GM21619 (cell line): ENCODE measurements at regions not wholly inside any gene's neighbourhood (a gene's known extent, or its start where the extent isn't known, plus 50 kb on each side); places are given as distances from the start of the nearest gene placed in this dataset.

Source experiments
- ATAC-seq: cut with Tn5 transposase; IDR thresholded peaks from one replicate; pipeline ENCODE4 v1.9.1; 2021; ENCODE audit not compliant: unreplicated experiment

GRCh38 chr10:128605180-128605579 is 479.0 kb upstream of the MKI67 start:
- no peak for ATAC-seq

GRCh38 chr10:128606055-128606454 is 479.8 kb upstream of the MKI67 start:
- ATAC-seq, result no peak

GRCh38 chr10:128608791-128609190 is 482.6 kb upstream of the MKI67 start:
- no peak for ATAC-seq

- ATAC-seq, result no peak
Observed at GRCh38 chr10:128609460-128609859, 483.2 kb upstream of the MKI67 start.

GRCh38 chr10:128610113-128610512 is 483.9 kb upstream of the MKI67 start:
- ATAC-seq, result no peak

- ATAC-seq, result no peak
Observed at GRCh38 chr10:128612195-128612594, 486.0 kb upstream of the MKI67 start.

GRCh38 chr10:128612631-128613030 is 486.4 kb upstream of the MKI67 start:
- no peak for ATAC-seq

GRCh38 chr10:128614016-128614605 is 487.9 kb upstream of the MKI67 start:
- no peak for ATAC-seq

- no peak for ATAC-seq
Observed at GRCh38 chr10:128614802-128615553, 488.8 kb upstream of the MKI67 start.

GRCh38 chr10:128617532-128617931 is 491.3 kb upstream of the MKI67 start:
- no peak for ATAC-seq

- no peak for ATAC-seq
Observed at GRCh38 chr10:128622706-128623105, 496.5 kb upstream of the MKI67 start.

GRCh38 chr10:128623776-128624175 is 497.6 kb upstream of the MKI67 start:
- ATAC-seq, result no peak

- ATAC-seq, result no peak
Observed at GRCh38 chr10:128624656-128625530, 498.7 kb upstream of the MKI67 start.

- ATAC-seq, result no peak
Observed at GRCh38 chr10:128625926-128626325, 499.7 kb upstream of the MKI67 start.

- no peak for ATAC-seq
Observed at GRCh38 chr10:128626397-128627000, 500.3 kb upstream of the MKI67 start.

- no peak for ATAC-seq
Observed at GRCh38 chr10:128627811-128628210, 501.6 kb upstream of the MKI67 start.

- ATAC-seq, result no peak
Observed at GRCh38 chr10:128628252-128628651, 502.0 kb upstream of the MKI67 start.

- no peak for ATAC-seq
Observed at GRCh38 chr10:128629111-128630096, 503.2 kb upstream of the MKI67 start.

- no peak for ATAC-seq
Observed at GRCh38 chr10:128630787-128631252, 504.6 kb upstream of the MKI67 start.

- ATAC-seq, result no peak
Observed at GRCh38 chr10:128631801-128632241, 505.6 kb upstream of the MKI67 start.
